ENCODE measurements at regions not wholly inside any gene's neighbourhood (a gene's known extent, or its start where the extent isn't known, plus 50 kb on each side); places are given as distances from the start of the nearest gene placed in this dataset.
A peak's percentile ranks its signal among the peaks of the same experiment; 100 is the strongest.

GRCh38 chr11:115999437-115999836 lies 495.2 kb upstream of the CADM1 start:
- TF ChIP-seq CTCF (IDR thresholded peaks at IDR 0.05) (no peak), POLR2A (IDR thresholded peaks at IDR 0.05) (no peak), POLR2AphosphoS5 (IDR thresholded peaks at IDR 0.05; ENCODE audit: insufficient read depth in 1 of 2, low read depth in 1 of 2) (no peak)
- H3K4me1 ChIP-seq = no peaks in the 10 kb centered on the region
- no peak overlapping the region for H3K4me3 ChIP-seq
- no peaks in the 10 kb centered on the region for H3K9me3 ChIP-seq
- no peaks in the 10 kb centered on the region for H3K27me3 ChIP-seq
- DNase-seq (ENCODE audit: extremely low spot score in 2 of 2) = no peak
- H3K27ac ChIP-seq = no peak overlapping the region
- intact Hi-C loops (cut with DNase I) = no loop called here
- H3K36me3 ChIP-seq = no peaks in the 10 kb centered on the region

GRCh38 chr11:115996808-115997188 lies 492.6 kb upstream of the CADM1 start:
- intact Hi-C loops (cut with DNase I) = no loop called here
- Histone ChIP-seq H3K27ac (no peak overlapping the region), H3K4me1 (no peaks in the 10 kb centered on the region), H3K36me3 (no peaks in the 10 kb centered on the region), H3K9me3 (no peaks in the 10 kb centered on the region), H3K27me3 (no peaks in the 10 kb centered on the region), H3K4me3 (no peak overlapping the region)
- TF ChIP-seq CTCF (IDR thresholded peaks at IDR 0.05) = no peak
- TF ChIP-seq POLR2A (IDR thresholded peaks at IDR 0.05) = no peak
- TF ChIP-seq POLR2AphosphoS5 (IDR thresholded peaks at IDR 0.05; ENCODE audit: insufficient read depth in 1 of 2, low read depth in 1 of 2) = no peak
- DNase-seq (ENCODE audit: extremely low spot score in 2 of 2) = no peak

- intact Hi-C loops (cut with DNase I) = no loop called here
- no peak for DNase-seq (ENCODE audit: extremely low spot score in 2 of 2)
- TF ChIP-seq CTCF (IDR thresholded peaks at IDR 0.05) (no peak), POLR2A (IDR thresholded peaks at IDR 0.05) (no peak), POLR2AphosphoS5 (IDR thresholded peaks at IDR 0.05; ENCODE audit: insufficient read depth in 1 of 2, low read depth in 1 of 2) (no peak)
- H3K36me3 ChIP-seq = no peaks in the 10 kb centered on the region
- H3K27ac ChIP-seq = no peak overlapping the region
- no peaks in the 10 kb centered on the region for H3K4me1 ChIP-seq
- no peak overlapping the region for H3K4me3 ChIP-seq
- H3K9me3 ChIP-seq = no peaks in the 10 kb centered on the region
- no peaks in the 10 kb centered on the region for H3K27me3 ChIP-seq
Observed at GRCh38 chr11:115996125-115996807, 492.1 kb upstream of the CADM1 start.

GRCh38 chr11:115993590-115993989 lies 489.4 kb upstream of the CADM1 start:
- Histone ChIP-seq H3K4me3 (no peak overlapping the region), H3K27ac (no peak overlapping the region), H3K36me3 (no peaks in the 10 kb centered on the region), H3K9me3 (no peaks in the 10 kb centered on the region), H3K4me1 (no peaks in the 10 kb centered on the region), H3K27me3 (no peaks in the 10 kb centered on the region)
- intact Hi-C loops (cut with DNase I) = no loop called here
- TF ChIP-seq CTCF (IDR thresholded peaks at IDR 0.05) (no peak), POLR2AphosphoS5 (IDR thresholded peaks at IDR 0.05; ENCODE audit: insufficient read depth in 1 of 2, low read depth in 1 of 2) (no peak), POLR2A (IDR thresholded peaks at IDR 0.05) (no peak)
- DNase-seq (ENCODE audit: extremely low spot score in 2 of 2) = no peak

- TF ChIP-seq POLR2AphosphoS5 (IDR thresholded peaks at IDR 0.05; ENCODE audit: insufficient read depth in 1 of 2, low read depth in 1 of 2) = no peak
- peak in 1 of 3 experiments; percentile 42 for TF ChIP-seq CTCF (IDR thresholded peaks at IDR 0.05)
- no peak for DNase-seq (ENCODE audit: extremely low spot score in 2 of 2)
- H3K36me3 ChIP-seq = no peaks in the 10 kb centered on the region
- intact Hi-C loops (cut with DNase I) = no loop called here
- no peaks in the 10 kb centered on the region for H3K9me3 ChIP-seq
- no peaks in the 10 kb centered on the region for H3K27me3 ChIP-seq
- no peak overlapping the region for H3K27ac ChIP-seq
- no peaks in the 10 kb centered on the region for H3K4me1 ChIP-seq
- no peak overlapping the region for H3K4me3 ChIP-seq
Observed at GRCh38 chr11:115990004-115990447, 485.8 kb upstream of the CADM1 start.
